HEK293 (cell line): ENCODE measurements at regions not wholly inside any gene's neighbourhood (a gene's known extent, or its start where the extent isn't known, plus 50 kb on each side); places are given as distances from the start of the nearest gene placed in this dataset.

ENCODE experiments used
- CTCF ChIA-PET: fragments of 350-600 bp; formaldehyde crosslinking; extraction: SDS; loops from one replicate; lab custom pipeline; 2021; ENCODE audit warnings: antibody characterized with exemption; lab: Yijun Ruan, JAX
- POLR2A ChIA-PET: fragments of 300-600 bp; formaldehyde crosslinking; extraction: SDS; loops from one replicate; lab custom pipeline; 2020; ENCODE audit warnings: antibody characterized with exemption, inconsistent platforms; lab: Yijun Ruan, JAX
- H3K27ac ChIP-seq: fragments of 200-500 bp; sonication (Bioruptor generic); 2 replicates; pipeline ENCODE4 v1.5.1; 2014; ENCODE audit warnings: low read depth, low read length, control low read depth, inconsistent platforms; ENCODE audit errors: extremely low read depth
- H3K36me3 ChIP-seq, 2 experiments: fragments of 200-500 bp in 1 of 2; sonication (Bioruptor generic) in 1 of 2; 1 replicate in 1 of 2; 2 replicates in 1 of 2; pipeline ENCODE4 v1.5.1; 2014 to 2017; ENCODE audit warnings: inconsistent platforms in 2 of 2, low read length in 2 of 2; ENCODE audit not compliant: control insufficient read depth in 2 of 2, insufficient read depth in 1 of 2
- H3K4me1 ChIP-seq: fragments of 200-500 bp; sonication (Bioruptor generic); 2 replicates; pipeline ENCODE4 v1.5.1; 2014; ENCODE audit warnings: mild to moderate bottlenecking, low read length, inconsistent platforms; ENCODE audit not compliant: control insufficient read depth, insufficient read depth
- H3K4me3 ChIP-seq: 2 replicates; pipeline ENCODE4 v1.5.1; 2011; ENCODE audit warnings: low read depth, mild to moderate bottlenecking, control low read depth, low read length, moderate library complexity
- H3K9me3 ChIP-seq: fragments of 200-500 bp; sonication (Bioruptor generic); 2 replicates; pipeline ENCODE4 v1.5.1; 2014; ENCODE audit warnings: low read depth, low read length, inconsistent platforms; ENCODE audit not compliant: control insufficient read depth, insufficient read depth
- BCL11A ChIP-seq: fragments of 450-650 bp; formaldehyde crosslinking; IDR thresholded peaks from 2 replicates; pipeline ENCODE4 v1.5.1; 2016; ENCODE audit warnings: low read depth, missing biosample characterization, missing genetic modification characterization
- FEZF1 ChIP-seq: fragments of 450-650 bp; formaldehyde crosslinking; IDR thresholded peaks from 2 replicates; pipeline ENCODE4 v1.5.1; 2016; ENCODE audit warnings: missing biosample characterization, missing genetic modification characterization
- HOXC10 ChIP-seq: sonication (generic); formaldehyde crosslinking; IDR thresholded peaks from 2 replicates; pipeline ENCODE4 v1.8.1; 2023; ENCODE audit warnings: mild to moderate bottlenecking, missing genetic modification reagents
- PRDM1 ChIP-seq: fragments of 450-650 bp; formaldehyde crosslinking; IDR thresholded peaks from 2 replicates; pipeline ENCODE4; 2016; ENCODE audit warnings: missing biosample characterization, missing genetic modification characterization
- PRDM2 ChIP-seq: fragments of 450-650 bp; formaldehyde crosslinking; IDR thresholded peaks from 2 replicates; pipeline ENCODE4 v1.5.1; 2016; ENCODE audit warnings: missing biosample characterization, missing genetic modification characterization, borderline replicate concordance
- SALL2 ChIP-seq: fragments of 450-650 bp; formaldehyde crosslinking; IDR thresholded peaks from 2 replicates; pipeline ENCODE4 v1.5.0; 2017; ENCODE audit warnings: missing biosample characterization, mild to moderate bottlenecking, missing genetic modification characterization, borderline replicate concordance
- SCRT1 ChIP-seq: fragments of 450-650 bp; formaldehyde crosslinking; IDR thresholded peaks from 2 replicates; pipeline ENCODE4 v1.5.1; 2016; ENCODE audit warnings: missing biosample characterization, missing genetic modification characterization, borderline replicate concordance
- ZBTB17 ChIP-seq: fragments of 450-650 bp; formaldehyde crosslinking; IDR thresholded peaks from 2 replicates; pipeline ENCODE4 v1.5.1; 2016; ENCODE audit warnings: missing biosample characterization, missing genetic modification characterization
- ZBTB21 ChIP-seq: fragments of 450-650 bp; formaldehyde crosslinking; IDR thresholded peaks from 2 replicates; pipeline ENCODE4 v1.5.1; 2017; ENCODE audit warnings: missing biosample characterization, missing genetic modification characterization
- ZBTB48 ChIP-seq: fragments of 450-650 bp; formaldehyde crosslinking; IDR thresholded peaks from 2 replicates; pipeline ENCODE4 v1.5.1; 2016; ENCODE audit warnings: missing biosample characterization, missing genetic modification characterization
- ZNF112 ChIP-seq: fragments of 450-650 bp; formaldehyde crosslinking; IDR thresholded peaks from 2 replicates; pipeline ENCODE4 v1.5.0; 2017; ENCODE audit warnings: missing biosample characterization, missing genetic modification characterization
- ZNF169 ChIP-seq: fragments of 450-650 bp; formaldehyde crosslinking; IDR thresholded peaks from 2 replicates; pipeline ENCODE4 v1.5.1; 2016; ENCODE audit warnings: missing biosample characterization, missing genetic modification characterization
- ZNF2 ChIP-seq: fragments of 450-650 bp; formaldehyde crosslinking; IDR thresholded peaks from 2 replicates; pipeline ENCODE4 v1.5.1; 2016; ENCODE audit warnings: missing biosample characterization, missing genetic modification characterization
- ZNF239 ChIP-seq: fragments of 450-650 bp; formaldehyde crosslinking; IDR thresholded peaks from 2 replicates; pipeline ENCODE4 v1.5.1; 2016; ENCODE audit warnings: missing biosample characterization, missing genetic modification characterization
- ZNF362 ChIP-seq: fragments of 450-650 bp; formaldehyde crosslinking; IDR thresholded peaks from 2 replicates; pipeline ENCODE4 v1.5.1; 2016; ENCODE audit warnings: missing biosample characterization, missing genetic modification characterization
- ZNF391 ChIP-seq: fragments of 450-650 bp; formaldehyde crosslinking; IDR thresholded peaks from 2 replicates; pipeline ENCODE4 v1.5.1; 2016; ENCODE audit warnings: low read depth, missing biosample characterization, missing genetic modification characterization, borderline replicate concordance
- ZNF404 ChIP-seq: fragments of 450-650 bp; formaldehyde crosslinking; IDR thresholded peaks from 2 replicates; pipeline ENCODE4 v1.5.1; 2017; ENCODE audit warnings: missing biosample characterization, missing genetic modification characterization
- ZNF513 ChIP-seq: fragments of 450-650 bp; IDR thresholded peaks from 2 replicates; pipeline ENCODE4 v1.5.1; 2018; ENCODE audit warnings: missing biosample characterization, missing genetic modification characterization
- ZNF776 ChIP-seq: fragments of 450-650 bp; formaldehyde crosslinking; IDR thresholded peaks from 2 replicates; pipeline ENCODE4 v1.5.0; 2017; ENCODE audit warnings: missing biosample characterization, missing genetic modification characterization, borderline replicate concordance
- ZNF785 ChIP-seq: fragments of 450-650 bp; formaldehyde crosslinking; IDR thresholded peaks from 2 replicates; pipeline ENCODE4 v1.5.1; 2016; ENCODE audit warnings: missing biosample characterization, missing genetic modification characterization

GRCh38 chr12:19897900-19898408 is 458.7 kb downstream of the AEBP2 start:
- H3K9me3 ChIP-seq, result no peaks in the 10 kb centered on the region
- TF ChIP-seq ZNF362 (tag by site-specific recombination), result no peak
- TF ChIP-seq ZBTB17, result no peak
- TF ChIP-seq BCL11A, result no peak
- TF ChIP-seq FEZF1 (tag by site-specific recombination), result no peak
- no peak for TF ChIP-seq ZBTB21
- no peak for TF ChIP-seq ZNF2
- no peak for TF ChIP-seq PRDM2 (tag by site-specific recombination)
- no peak for TF ChIP-seq ZNF785
- TF ChIP-seq, all 188 proteins: peak for 0
- Histone ChIP-seq H3K36me3 (no peaks in the 10 kb centered on the region), H3K27ac (no peak overlapping the region), H3K4me1 (no peaks in the 10 kb centered on the region), H3K4me3 (no peak overlapping the region)
- ChIA-PET POLR2A (no interaction called here), CTCF (interaction anchor here (0.6 kb wide), 1 partner anchor 564 kb away, joined by 3 read pairs; no protein-coding TSS in a partner anchor)

- TF ChIP-seq ZNF112 (tag by site-specific recombination), result no peak
- TF ChIP-seq PRDM1 (tag by site-specific recombination), result no peak
- TF ChIP-seq ZNF776 (tag by site-specific recombination), result no peak
- no peak for TF ChIP-seq SALL2
- TF ChIP-seq ZNF239 (tag by site-specific recombination), result no peak
- TF ChIP-seq ZNF391 (tag by site-specific recombination), result no peak
- Histone ChIP-seq H3K27ac (no peak overlapping the region), H3K36me3 (no peaks in the 10 kb centered on the region), H3K4me3 (no peak overlapping the region), H3K4me1 (no peaks in the 10 kb centered on the region), H3K9me3 (no peaks in the 10 kb centered on the region)
- ChIA-PET CTCF (no interaction called here), POLR2A (no interaction called here)
These were observed 462.5 kb downstream of the AEBP2 start for GRCh38 chr12:19901841-19902240.

GRCh38 chr12:19904819-19905218 is 463.5 kb upstream of the PDE3A start:
- no peaks in the 10 kb centered on the region for H3K9me3 ChIP-seq
- no peak overlapping the region for H3K27ac ChIP-seq
- H3K4me3 ChIP-seq, result no peak overlapping the region
- ChIA-PET POLR2A (no interaction called here), CTCF (no interaction called here)
- no peaks in the 10 kb centered on the region for H3K36me3 ChIP-seq
- H3K4me1 ChIP-seq, result no peaks in the 10 kb centered on the region
- TF ChIP-seq ZNF513, result no peak
- TF ChIP-seq ZNF404 (tag by site-specific recombination), result no peak
- no peak for TF ChIP-seq ZBTB48
- no peak for TF ChIP-seq SCRT1 (tag by site-specific recombination)
- no peak for TF ChIP-seq ZNF169 (tag by site-specific recombination)
- no peak for TF ChIP-seq HOXC10 (CRISPR knock-in tag)
